Natural killer cell treated with Interleukin-12 subunit alpha and Interleukin-12 subunit beta and Interleukin-15 and Interleukin-18, amount 100 ng/mL, for 72 hours (primary cell): ENCODE measurements at regions not wholly inside any gene's neighbourhood (a gene's known extent, or its start where the extent isn't known, plus 50 kb on each side); places are given as distances from the start of the nearest gene placed in this dataset.

ENCODE experiments used
- ATAC-seq, 2 donors: fragments of 150-1000 bp; cut with Tn5 transposase in 1 of 2; sonication (Bioruptor Pico), chemical (Tn5 transposase) in 1 of 2; 2 replicates each; pipeline ENCODE4 v1.10.0; 2021
- DNase-seq: peaks from one replicate; pipeline ENCODE4 v3.0.0; 2022; ENCODE audit warnings: low spot score
- H3K27ac Mint-ChIP-seq, 2 donors: 1 replicate in 1 of 2; 2 replicates in 1 of 2; pipeline ENCODE4 v1.8.0; 2022; ENCODE audit warnings: mixed read lengths in 2 of 2, mild to moderate bottlenecking in 1 of 2, moderate library complexity in 1 of 2
- H3K27me3 Mint-ChIP-seq, 2 donors: 1 replicate in 1 of 2; 2 replicates in 1 of 2; pipeline ENCODE4 v1.8.0; 2022; ENCODE audit warnings: mixed read lengths in 2 of 2
- H3K36me3 Mint-ChIP-seq: one replicate; pipeline ENCODE4 v1.8.0; 2022; ENCODE audit warnings: mixed read lengths
- H3K4me1 Mint-ChIP-seq, 2 donors: 1 replicate in 1 of 2; 2 replicates in 1 of 2; pipeline ENCODE4 v1.8.0; 2022; ENCODE audit warnings: low read depth in 2 of 2, mixed read lengths in 2 of 2, mild to moderate bottlenecking in 1 of 2
- H3K4me3 Mint-ChIP-seq: one replicate; pipeline ENCODE4 v1.8.0; 2022; ENCODE audit warnings: mixed read lengths
- H3K9me3 Mint-ChIP-seq: 2 replicates; pipeline ENCODE4 v1.8.0; 2022; ENCODE audit warnings: mixed read lengths

DNA sequence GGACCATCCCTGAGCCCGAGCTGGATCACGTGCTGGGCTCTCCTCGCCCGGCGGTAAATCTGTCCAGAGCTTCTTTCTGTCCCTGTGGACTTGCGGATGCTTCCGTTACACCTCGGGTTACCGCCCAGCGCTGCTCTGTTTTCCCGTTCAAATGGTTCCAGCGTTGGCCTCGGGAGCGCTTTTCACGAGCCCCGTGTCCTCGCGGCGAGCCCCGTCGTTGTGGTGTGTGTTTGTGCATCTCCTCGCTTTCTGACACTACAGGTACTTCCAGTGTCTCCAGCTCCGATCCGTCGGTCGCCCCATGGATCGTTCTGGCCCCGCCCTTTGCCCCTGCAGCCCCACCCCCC, 77.4 kb downstream of the RTP5 start:
- H3K27me3 Mint-ChIP-seq = peaks cover 3 to 5% of the 10 kb centered on the region in 2 donors
- no peak for DNase-seq

DNA sequence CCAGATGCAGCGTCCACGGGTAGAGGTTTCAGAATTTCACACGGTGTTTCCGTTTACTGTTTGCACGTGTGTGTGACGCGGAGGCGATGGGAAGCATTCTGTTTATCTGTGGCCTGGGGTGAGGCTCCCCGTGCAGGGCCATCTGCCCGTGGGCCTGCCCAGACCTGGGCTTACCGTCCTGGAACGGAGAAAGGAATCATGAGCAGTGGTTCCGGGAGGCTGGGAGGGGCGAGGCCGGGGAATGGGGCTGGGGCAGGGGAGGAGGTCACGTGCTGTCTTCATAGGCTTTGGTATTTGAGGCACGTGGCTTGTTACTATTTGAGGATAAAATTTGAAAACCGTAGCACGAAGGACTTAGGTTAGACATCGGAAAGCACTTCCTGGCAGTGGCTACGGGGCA, 77.9 kb downstream of the RTP5 start:
- Mint-ChIP-seq H3K27ac (no peak overlapping the region), H3K4me1 (peaks cover 0 to 7% of the 10 kb centered on the region in 2 donors), H3K27me3 (peaks cover 3 to 5% of the 10 kb centered on the region in 2 donors), H3K4me3 (no peak overlapping the region), H3K36me3 (no peaks in the 10 kb centered on the region), H3K9me3 (no peaks in the 10 kb centered on the region)
- DNase-seq (no peak), ATAC-seq (no peak)

More for the DNA sequence above, 77.4 kb downstream of the RTP5 start:
- Mint-ChIP-seq H3K9me3 (no peaks in the 10 kb centered on the region), H3K27ac (no peak overlapping the region), H3K36me3 (no peaks in the 10 kb centered on the region), H3K4me1 (peaks cover 0 to 7% of the 10 kb centered on the region in 2 donors), H3K4me3 (no peak overlapping the region)
- ATAC-seq = no peak

DNA sequence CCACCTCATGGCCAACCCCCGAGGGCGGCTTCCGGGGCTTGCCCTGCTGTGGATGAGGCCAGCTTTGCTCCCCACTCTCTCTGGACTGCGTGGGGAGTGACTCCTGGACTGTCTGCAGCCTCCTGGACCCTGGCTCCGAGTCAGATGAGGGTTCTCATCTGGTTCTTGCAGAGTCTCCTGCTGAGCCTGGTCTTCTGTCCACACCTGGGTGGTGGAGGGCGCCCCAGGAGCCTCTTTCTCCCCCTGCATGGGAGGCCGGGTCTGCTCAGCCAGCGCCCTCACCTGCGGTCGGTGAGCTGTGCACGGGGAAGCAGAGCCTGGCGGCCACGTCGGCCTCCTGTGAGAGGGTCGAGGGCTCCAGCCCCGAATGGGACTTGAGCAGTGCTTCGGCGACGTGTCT, 78.3 kb downstream of the RTP5 start:
- Mint-ChIP-seq H3K4me1 (peaks cover 0 to 7% of the 10 kb centered on the region in 2 donors), H3K4me3 (no peak overlapping the region), H3K9me3 (no peaks in the 10 kb centered on the region), H3K36me3 (no peaks in the 10 kb centered on the region), H3K27ac (no peak overlapping the region), H3K27me3 (peaks cover 3 to 5% of the 10 kb centered on the region in 2 donors)
- ATAC-seq (no peak), DNase-seq (no peak)

DNA sequence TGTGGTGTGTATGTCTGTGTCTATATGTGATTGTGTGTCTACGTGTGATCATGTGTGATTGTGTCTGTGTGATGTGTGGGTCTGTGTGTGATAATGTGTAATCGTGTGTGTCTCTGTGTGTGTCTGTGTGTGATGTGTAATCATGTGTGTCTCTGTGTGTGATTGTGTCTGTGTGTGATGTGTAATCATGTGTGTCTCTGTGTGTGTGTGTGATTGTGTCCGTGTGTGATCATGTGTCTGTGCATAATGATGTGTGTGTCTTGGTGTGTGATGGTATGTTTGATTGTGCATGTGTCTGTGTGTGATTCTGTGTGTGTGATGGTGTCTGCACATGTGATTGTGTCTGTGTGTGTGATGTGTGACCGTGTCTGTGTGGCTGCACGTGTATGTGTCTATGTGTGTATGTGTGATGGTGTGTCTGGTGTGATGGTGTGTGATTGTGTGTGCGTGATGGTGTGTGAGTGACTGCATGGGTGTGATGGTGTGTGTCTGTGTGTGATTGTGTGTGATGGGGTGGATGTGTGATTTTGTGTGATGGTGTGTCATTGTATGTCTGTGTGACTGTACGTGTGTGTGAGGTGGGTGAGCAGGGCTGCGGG, 78.9 kb downstream of the RTP5 start:
- ATAC-seq (no peak), DNase-seq (no peak)
- Mint-ChIP-seq H3K27ac (no peak overlapping the region), H3K9me3 (no peaks in the 10 kb centered on the region), H3K4me1 (peaks cover 0 to 7% of the 10 kb centered on the region in 2 donors), H3K36me3 (no peaks in the 10 kb centered on the region), H3K4me3 (no peak overlapping the region), H3K27me3 (peaks cover 3 to 5% of the 10 kb centered on the region in 2 donors)

DNA sequence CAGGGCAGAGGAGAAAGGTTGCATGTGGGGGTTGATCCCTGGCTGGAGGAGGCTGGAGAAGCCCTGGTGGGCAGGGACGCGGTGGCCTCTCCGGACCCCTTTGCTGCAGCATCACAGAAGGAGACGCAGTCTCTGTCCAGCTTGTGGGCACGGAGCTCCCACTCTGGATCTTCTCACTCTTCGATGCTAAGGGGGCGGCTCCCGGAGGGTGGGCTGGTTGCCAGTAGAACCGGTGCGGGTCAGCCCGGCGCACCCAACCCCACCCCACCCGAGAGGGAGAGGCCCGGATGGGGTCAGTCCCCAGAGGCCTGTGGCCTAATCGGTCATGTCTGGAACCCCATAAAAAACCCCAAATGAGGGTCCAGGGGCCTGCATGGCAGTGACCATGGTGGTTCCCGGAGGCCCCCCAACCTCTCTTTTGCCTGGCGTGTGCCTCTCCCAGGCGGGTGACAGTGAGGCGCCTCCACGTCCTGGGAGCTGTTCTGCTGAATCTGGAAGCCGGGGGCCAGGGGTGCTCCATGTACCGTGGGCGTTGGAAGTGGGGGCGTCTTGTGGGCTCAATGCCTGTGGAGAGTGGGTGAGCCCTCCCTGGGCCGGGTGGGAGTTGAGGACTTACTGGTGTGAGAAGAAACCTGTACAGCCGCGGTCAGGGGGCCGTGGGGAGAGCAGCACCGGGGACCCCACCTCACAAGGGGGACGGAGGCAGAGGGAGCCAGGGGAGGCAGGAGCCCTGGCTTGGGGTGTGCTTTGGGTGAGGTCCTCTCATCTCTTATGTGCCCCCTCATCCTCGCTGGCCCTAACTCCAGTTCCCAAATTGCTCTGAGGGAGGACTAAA, 79.6 kb downstream of the RTP5 start:
- Mint-ChIP-seq H3K4me3 (no peak overlapping the region), H3K36me3 (no peaks in the 10 kb centered on the region), H3K9me3 (no peaks in the 10 kb centered on the region), H3K27ac (no peak overlapping the region), H3K27me3 (peaks cover 3 to 5% of the 10 kb centered on the region in 2 donors), H3K4me1 (peaks cover 0 to 7% of the 10 kb centered on the region in 2 donors)
- ATAC-seq (no peak), DNase-seq (no peak)

DNA sequence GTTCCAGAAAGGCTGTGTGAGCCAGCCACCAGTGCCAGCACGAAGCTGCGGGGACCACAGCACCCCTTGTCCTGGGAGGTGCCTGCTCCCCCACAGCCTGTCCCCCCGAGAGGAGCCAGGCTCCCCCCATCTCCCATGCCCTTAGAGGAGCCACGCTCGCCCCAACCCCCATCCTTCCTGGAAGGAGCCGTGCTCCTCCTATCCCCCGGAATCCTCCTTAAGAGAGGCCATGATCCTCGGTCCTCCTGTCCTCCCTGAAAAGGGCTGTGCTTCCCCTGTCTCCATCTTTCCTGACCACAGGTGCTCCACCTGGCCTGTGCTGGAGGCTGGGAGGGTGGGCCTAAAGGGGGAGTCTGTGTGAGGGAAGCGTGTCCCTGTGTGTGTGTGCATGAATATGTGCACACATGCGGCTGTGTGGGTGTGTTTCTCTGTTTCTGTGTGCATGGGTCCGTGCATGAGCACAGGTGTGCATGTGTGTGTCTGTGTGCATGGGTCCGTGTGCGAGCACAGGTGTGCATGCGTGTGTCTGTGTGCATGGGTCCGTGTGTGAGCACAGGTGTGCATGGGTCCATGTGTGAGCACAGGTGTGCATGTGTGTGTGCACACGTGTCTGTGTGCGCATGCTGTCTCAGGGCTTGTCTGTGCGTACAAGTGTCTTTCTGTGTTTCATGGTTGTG, 80.3 kb downstream of the RTP5 start:
- Mint-ChIP-seq H3K4me3 (no peak overlapping the region), H3K4me1 (peaks cover 0 to 7% of the 10 kb centered on the region in 2 donors), H3K9me3 (no peaks in the 10 kb centered on the region), H3K27ac (no peak overlapping the region), H3K36me3 (no peaks in the 10 kb centered on the region), H3K27me3 (peaks cover 3 to 5% of the 10 kb centered on the region in 2 donors)
- DNase-seq (no peak), ATAC-seq (no peak)

DNA sequence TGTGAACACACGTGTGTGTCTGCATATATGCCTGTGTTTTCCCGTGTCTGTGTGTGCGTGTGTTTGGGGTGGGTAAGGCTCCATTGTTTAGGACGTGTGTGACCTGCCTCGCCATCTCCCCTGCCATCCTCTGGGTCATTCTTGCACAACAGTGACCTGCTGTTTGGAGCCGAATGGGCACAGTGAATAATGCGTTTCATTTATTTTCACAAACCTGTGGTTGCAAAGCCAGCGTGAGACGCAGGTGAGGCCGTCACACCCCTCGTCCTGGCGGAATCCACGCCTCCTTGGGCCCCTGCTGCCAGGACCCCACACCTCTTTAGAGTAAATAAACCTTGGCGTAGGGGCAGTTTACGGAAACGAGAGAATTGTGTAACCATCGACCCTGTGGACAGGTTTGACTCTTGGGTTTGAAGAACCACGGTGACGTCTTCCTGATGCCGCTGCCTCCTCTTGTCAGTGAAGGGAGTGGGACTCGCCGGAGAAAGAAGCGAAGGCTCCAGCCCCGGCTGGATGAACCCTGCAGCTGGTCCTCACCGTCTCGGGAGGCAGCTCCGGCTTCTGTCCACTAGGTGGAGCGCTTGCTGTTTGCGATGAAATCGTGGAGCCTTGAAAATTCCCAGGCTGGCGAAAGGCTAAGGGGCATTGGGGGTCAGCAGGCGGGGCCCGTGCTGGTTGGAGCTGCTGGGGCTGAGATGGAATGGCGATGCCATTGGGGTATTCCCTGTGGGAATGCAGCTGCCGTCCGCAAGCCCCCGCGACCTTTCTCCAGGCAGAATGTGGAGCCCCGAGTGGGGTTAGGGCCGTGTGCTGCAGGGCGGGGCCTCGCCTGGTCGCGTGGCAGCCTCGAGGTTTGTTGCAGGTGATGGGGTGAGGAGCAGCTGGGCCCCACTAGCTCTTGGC, 81.1 kb downstream of the RTP5 start:
- H3K27ac Mint-ChIP-seq = no peak overlapping the region
- H3K4me1 Mint-ChIP-seq = peaks cover 0 to 7% of the 10 kb centered on the region in 2 donors
- ATAC-seq = no peak
- no peaks in the 10 kb centered on the region for H3K36me3 Mint-ChIP-seq
- no peak for DNase-seq
- H3K27me3 Mint-ChIP-seq = peaks cover 3 to 5% of the 10 kb centered on the region in 2 donors
- no peak overlapping the region for H3K4me3 Mint-ChIP-seq
- no peaks in the 10 kb centered on the region for H3K9me3 Mint-ChIP-seq

DNA sequence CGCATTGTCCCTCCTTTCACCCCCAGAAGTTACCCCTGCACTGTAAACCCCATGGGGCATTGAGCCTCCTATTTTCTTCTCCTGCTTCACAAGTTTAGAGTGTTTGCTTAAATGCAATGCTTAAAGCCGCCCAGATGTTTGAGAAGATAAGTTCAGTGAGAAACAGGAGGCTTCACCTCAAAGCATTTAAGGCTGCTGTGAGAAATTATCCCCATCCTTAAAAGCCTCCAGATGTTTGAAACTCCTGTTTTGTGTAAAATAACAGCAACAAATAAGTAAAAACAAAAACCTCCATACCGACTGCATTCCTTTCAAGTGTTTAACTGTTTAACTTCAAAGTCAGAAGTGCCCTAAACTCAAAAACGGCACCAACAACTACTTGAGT, 81.8 kb downstream of the RTP5 start:
- DNase-seq (no peak), ATAC-seq (no peak)
- Mint-ChIP-seq H3K4me3 (no peak overlapping the region), H3K27me3 (peaks cover 3 to 5% of the 10 kb centered on the region in 2 donors), H3K4me1 (peaks cover 0 to 7% of the 10 kb centered on the region in 2 donors), H3K27ac (no peak overlapping the region), H3K36me3 (no peaks in the 10 kb centered on the region), H3K9me3 (no peaks in the 10 kb centered on the region)

DNA sequence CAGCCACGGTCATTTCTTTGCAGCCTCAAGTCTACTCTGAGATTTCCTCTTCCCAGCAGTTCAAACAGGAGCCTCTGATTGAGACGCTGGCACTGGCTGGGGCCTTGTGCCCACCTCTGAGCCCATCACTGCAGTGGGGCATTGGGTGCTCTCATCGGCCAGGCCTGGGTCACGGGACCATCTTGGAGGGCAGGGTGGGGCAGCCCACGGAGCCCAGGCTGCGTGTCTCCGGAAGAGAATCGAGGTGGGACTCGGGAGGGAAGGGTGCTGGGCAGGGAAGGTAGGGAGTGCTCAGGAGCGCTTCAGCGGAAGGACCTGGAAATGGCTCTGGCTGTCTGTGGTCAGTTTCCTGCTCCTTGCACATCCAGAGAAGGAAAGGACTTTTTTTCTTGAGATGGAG, 82.4 kb downstream of the RTP5 start:
- peaks cover 3 to 5% of the 10 kb centered on the region in 2 donors for H3K27me3 Mint-ChIP-seq
- peaks cover 0 to 7% of the 10 kb centered on the region in 2 donors for H3K4me1 Mint-ChIP-seq
- no peak for ATAC-seq
- no peaks in the 10 kb centered on the region for H3K36me3 Mint-ChIP-seq
- no peak overlapping the region for H3K4me3 Mint-ChIP-seq
- no peak overlapping the region for H3K27ac Mint-ChIP-seq
- H3K9me3 Mint-ChIP-seq = no peaks in the 10 kb centered on the region
- DNase-seq = no peak

DNA sequence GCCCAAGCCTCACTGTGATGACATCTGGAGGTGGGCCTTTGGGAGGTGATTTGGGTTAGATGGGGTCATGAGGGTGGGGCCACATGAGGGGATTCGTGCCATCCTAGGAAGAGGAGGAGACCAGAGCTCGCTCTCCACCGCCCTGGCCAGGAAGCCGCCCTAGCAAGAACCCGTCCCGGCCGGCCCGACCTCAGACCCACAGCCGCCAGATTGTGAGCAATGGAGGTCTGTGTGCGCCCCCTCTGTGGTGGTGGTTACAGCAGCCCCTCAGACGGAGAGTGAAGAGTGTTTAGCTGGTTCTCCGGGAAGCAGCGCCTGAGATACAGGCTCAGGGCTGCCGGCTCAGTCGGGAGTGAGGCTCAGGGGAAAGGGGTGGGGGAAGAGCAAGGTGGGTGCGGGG, 83.3 kb downstream of the RTP5 start:
- Mint-ChIP-seq H3K9me3 (no peaks in the 10 kb centered on the region), H3K4me3 (no peak overlapping the region), H3K4me1 (peaks cover 2 to 7% of the 10 kb centered on the region in 2 donors), H3K27me3 (peaks cover 3 to 5% of the 10 kb centered on the region in 2 donors), H3K27ac (no peak overlapping the region), H3K36me3 (no peaks in the 10 kb centered on the region)
- ATAC-seq (no peak), DNase-seq (no peak)

DNA sequence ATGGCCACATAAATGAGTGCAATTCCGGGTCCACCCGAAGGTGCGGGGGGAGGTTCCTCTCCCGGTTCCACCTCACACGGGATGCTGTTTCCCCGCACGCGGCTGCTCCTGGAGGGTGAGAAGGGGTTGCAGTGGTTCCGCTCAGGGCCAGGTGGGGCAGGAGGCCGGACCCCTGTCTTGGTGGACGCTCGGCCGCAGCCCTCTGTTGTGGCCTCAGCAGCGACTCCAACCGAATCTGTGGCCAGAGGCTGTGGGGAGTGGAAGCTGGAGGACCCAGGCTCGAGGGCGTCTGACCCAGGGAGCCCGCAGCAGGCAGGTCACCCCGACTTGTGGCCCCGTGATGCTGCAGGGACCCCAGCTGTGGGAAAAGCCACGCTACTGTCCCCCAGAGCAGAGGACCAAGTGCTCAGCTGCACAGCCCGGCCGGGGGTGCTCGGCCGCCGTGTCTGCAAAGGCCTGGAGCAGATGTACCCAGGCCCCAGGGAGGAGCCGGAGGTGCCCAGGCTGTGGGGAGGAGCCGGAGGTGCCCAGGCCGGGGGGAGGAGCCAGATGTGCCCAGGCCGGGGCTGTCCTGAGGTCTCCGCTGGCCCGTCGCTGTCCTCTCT, 83.9 kb downstream of the RTP5 start:
- Mint-ChIP-seq H3K4me1 (peaks cover 2 to 3% of the 10 kb centered on the region in 2 donors), H3K27ac (no peak overlapping the region), H3K27me3 (peaks cover 1 to 2% of the 10 kb centered on the region in 2 donors), H3K4me3 (no peak overlapping the region), H3K9me3 (no peaks in the 10 kb centered on the region), H3K36me3 (no peaks in the 10 kb centered on the region)
- no peak for ATAC-seq
- DNase-seq = no peak

DNA sequence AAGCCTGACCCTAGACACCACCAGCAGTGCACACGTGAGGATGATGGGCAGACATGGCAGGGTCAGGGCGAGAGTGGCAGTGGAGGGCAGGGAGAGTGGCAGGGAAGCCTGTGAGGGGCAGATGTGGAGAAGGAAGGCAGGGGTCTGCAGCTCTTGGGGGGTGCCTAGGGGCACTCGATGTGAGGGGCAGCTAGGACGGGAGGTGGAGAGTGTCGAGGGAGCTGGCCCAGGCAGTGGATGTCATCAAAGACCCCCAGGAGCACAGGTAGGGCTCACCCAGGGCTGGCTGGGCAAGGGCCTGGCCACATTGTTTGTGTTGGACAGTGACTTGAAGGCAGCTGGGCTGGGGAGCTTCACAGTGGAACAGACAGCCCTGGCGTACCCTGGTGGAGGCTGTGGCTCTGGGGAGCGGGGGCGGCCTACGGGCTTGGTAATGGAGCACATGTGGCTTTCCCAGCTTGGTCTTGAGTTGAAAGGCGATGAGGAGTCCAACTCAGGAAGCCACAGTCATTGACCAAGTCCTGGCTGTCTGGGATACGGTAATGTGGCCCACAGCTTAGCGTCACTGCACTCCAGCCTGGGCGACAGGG, 87.1 kb downstream of the RTP5 start:
- Mint-ChIP-seq H3K27ac (no peak overlapping the region), H3K9me3 (no peaks in the 10 kb centered on the region), H3K27me3 (no peaks in the 10 kb centered on the region), H3K4me3 (no peak overlapping the region), H3K4me1 (peaks cover 0 to 2% of the 10 kb centered on the region in 2 donors), H3K36me3 (no peaks in the 10 kb centered on the region)
- DNase-seq (no peak), ATAC-seq (no peak)

DNA sequence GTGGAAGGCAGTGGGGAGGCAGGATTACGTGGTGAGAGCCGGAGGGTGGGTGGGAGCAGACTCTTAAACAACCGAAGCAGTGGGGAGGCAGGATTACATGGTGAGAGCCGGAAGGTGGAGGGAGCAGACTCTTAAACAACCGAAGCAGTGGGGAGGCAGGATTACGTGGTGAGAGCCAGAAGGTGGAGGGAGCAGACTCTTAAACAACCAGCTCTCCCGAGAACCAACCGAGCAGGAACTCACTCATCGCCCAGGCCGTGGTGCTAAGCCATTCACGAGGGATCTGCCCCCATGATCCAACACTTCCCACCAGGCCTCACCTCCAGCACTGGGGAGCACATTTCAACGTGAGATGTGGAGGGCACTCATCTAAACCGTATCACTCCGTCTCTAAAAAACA, 87.7 kb downstream of the RTP5 start:
- H3K27ac Mint-ChIP-seq = no peak overlapping the region

More for the DNA sequence above, 87.7 kb downstream of the RTP5 start:
- no peaks in the 10 kb centered on the region for H3K36me3 Mint-ChIP-seq
- ATAC-seq (no peak), DNase-seq (no peak)
- peaks cover 0 to 2% of the 10 kb centered on the region in 2 donors for H3K4me1 Mint-ChIP-seq
- H3K9me3 Mint-ChIP-seq = no peaks in the 10 kb centered on the region
- H3K27me3 Mint-ChIP-seq = no peaks in the 10 kb centered on the region
- no peak overlapping the region for H3K4me3 Mint-ChIP-seq
